ENCODE measurements at regions not wholly inside any gene's neighbourhood (a gene's known extent, or its start where the extent isn't known, plus 50 kb on each side); places are given as distances from the start of the nearest gene placed in this dataset.

- no peak for TF ChIP-seq CTCF (IDR thresholded peaks at IDR 0.05)
- TF ChIP-seq POLR2A (IDR thresholded peaks at IDR 0.05) = no peak
Observed at GRCh38 chr13:103961129-103961528, 894.9 kb upstream of the SLC10A2 start.
